DMS153 (cell line): ENCODE measurements at regions not wholly inside any gene's neighbourhood (a gene's known extent, or its start where the extent isn't known, plus 50 kb on each side); places are given as distances from the start of the nearest gene placed in this dataset.
"Not testable (repeated sequence)": the region's sequence is repeated elsewhere in the genome, so short reads cannot be mapped to it uniquely, and the experiment has no call there.

Source experiments
- DNase-seq: peaks from one replicate; lab custom pipeline; 2025; lab: John Stamatoyannopoulos, UW

DNA sequence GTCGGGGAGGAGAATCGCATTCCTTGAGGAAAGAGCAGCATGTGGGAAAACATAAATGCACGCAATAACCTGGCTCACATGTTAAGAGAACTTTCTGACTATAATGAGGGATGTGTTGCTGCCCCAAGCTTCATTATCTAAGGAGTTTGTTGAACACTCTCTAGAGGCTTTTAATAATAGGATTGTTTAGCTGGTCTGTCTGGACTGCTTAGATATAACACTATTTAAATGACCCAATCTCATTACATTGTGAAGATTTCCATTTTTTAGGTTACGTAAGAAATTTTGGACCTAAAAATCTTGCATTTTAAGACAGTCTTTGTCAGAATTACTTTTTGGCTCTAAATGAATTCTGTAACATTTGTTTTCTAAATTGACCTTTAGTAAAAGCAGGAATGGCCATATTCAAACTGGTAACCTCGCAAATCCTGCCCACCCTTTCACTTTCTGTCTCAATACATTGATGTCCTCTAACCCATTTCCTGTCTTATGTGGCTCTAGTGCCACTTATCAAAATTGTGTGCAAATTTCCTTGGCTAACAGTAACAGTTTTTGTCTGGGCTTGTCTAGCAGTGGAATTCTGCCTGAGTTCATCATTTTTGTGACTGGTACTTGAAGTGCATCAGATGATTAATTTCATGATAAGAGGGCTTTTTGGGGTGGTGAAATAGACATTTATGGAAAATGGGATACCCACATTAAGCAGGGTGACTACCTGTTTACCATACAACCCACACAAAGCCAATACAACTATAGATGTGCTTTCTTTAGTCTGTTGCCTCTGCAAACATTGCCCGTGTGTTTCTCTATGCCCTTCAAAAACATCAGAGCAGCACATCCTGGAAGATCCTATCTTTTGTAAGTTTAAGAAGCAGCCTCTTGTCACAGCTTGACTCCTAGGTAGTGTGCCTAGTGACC is 61.6 kb upstream of the IKBKE start:
- DNase-seq: not testable (repeated sequence)

DNA sequence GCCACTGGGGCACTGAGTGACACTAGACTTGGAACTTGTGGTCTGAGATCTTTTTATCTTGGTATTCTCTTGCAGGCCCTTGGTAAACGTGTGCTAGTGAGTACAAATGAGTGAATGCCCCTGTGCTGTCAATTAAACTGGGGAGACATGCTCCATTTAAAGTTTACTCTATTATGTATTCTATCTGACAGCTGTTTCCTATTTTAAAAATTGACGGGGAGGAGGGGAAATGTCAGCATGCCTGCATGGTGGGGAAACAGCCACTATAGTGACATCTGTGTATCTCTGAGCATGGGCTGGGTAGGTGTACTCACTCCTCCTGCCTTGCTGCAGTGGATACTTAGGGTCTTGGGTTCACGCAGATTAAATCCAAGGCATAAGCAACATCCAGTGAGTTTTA is 59.0 kb upstream of the IKBKE start:
- DNase-seq: no peak

- DNase-seq: no peak
Observed at GRCh38 chr1:206415942-206416341, 54.3 kb upstream of the IKBKE start.

DNA sequence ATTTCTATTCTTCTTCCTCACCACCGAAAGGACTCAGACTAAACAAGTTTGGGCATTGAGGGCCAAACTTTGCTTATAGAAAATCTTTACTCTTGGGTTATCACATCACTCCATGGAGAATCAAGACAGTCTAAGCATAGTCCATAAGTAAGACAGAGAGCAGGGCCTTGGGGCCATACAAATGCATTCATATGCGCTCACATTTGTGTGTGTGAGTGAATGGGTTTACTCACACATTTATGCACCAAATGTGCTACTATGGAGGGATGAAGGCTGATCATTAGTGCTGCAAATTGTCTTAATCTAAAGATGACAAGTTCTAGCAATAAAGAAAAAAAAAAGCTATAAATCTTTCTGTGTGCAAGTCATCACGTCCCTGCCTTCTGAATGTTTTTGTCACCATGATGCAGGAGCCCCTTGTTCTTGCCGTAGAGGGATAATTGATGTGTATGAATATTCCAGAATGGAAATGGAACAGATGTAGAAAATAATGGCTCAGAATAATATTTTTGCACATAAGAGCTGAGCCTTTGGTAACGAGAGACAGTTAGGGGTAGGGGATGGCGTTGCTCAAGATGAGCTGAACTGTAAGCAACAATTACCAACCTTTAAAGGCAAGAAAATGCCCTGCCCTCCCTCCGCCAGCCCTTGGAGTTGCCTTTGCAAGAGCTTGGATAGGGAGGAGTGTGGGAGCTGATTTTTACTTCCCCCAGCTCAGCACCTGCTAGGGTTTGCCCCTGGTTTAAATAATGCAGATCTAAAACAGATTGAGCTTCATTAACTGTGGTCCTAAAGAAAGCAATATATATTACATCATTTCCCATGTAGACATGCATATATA is 52.3 kb upstream of the IKBKE start:
- no peak for DNase-seq

DNA sequence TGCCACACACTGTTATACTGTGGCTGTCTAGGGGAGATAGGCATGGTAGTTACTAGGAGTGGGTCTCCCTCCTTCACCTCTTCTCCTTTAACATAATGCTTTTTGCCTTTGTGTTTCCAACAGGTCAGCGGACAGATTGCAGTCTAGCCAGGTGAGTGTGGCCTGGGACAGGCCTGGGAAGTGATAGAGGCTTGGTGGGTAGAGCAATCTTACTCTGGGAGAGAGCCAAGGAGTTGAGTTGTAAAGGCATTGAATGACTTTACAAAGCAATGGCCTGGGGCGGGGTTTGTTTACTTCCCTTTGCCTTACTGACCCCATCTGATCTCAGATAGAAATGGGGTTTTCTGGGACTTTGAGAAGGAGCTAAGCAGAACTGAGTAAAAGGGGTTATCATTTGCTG is 51.0 kb upstream of the IKBKE start:
- DNase-seq: no peak

DNA sequence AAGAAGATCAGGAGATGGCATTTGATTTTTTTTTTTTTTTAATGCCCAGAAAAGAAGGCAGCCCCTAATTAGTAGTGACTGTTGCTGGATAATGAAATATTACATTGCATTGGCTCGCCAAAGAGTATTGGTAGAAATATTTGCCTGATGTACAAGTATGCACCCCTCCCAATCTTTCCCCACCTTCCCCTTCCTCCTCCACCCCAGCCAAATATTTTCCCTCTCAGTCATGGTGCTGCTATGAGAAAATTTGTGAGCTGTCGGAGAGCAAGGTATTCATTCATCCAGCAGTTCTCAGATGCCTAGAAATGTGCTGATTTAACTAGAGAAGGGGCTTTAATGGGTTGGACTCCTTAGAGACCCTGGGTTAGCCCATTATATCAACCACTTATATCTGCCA is 50.5 kb upstream of the IKBKE start:
- DNase-seq: no peak

DNA sequence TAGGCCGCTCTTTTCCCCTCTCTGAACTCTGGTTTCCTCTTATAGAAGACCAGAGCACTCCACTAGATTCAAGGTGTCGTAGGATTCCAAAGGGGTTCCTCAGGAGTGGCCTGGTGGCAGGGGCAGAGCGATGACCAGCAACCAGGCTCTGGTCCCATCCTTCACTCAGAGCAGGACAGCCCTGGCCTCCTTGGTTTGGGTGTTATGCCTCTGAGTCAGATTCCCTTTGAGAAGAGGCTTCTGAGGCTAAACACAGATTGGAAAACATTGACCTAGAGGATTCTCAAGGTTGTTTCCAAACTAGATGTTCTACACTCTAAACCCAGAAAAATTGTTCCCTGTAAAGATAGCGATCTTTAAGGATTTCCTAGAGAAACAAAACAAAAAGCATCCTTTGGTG is 49.8 kb upstream of the IKBKE start:
- DNase-seq: no peak
